GM21447 (cell line): ENCODE measurements at regions not wholly inside any gene's neighbourhood (a gene's known extent, or its start where the extent isn't known, plus 50 kb on each side); places are given as distances from the start of the nearest gene placed in this dataset.
"Not testable (repeated sequence)": the region's sequence is repeated elsewhere in the genome, so short reads cannot be mapped to it uniquely, and the experiment has no call there.

Source experiments
- ATAC-seq: cut with Tn5 transposase; IDR thresholded peaks from one replicate; pipeline ENCODE4 v1.9.1; 2021; ENCODE audit not compliant: unreplicated experiment

DNA sequence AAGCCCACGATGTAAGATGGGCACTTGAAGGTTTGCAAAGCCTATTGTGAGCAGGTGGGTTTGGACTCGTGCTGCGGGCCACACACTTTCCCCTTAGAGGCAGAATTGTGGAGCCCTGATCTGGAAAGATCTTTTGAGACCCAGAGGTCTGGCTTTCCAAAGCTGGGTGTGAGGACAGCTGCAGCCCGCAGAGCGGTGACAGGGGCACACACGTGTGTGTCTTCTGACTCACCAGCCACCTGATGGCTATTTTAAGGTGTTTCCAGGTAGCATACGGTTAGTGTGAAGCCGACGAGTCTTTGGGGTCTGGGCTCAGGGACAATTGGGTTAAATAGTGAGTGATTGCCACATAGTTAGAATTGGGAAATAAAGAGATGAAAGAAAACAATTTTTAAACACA lies 108.9 kb upstream of the GSE1 start:
- ATAC-seq = no peak

DNA sequence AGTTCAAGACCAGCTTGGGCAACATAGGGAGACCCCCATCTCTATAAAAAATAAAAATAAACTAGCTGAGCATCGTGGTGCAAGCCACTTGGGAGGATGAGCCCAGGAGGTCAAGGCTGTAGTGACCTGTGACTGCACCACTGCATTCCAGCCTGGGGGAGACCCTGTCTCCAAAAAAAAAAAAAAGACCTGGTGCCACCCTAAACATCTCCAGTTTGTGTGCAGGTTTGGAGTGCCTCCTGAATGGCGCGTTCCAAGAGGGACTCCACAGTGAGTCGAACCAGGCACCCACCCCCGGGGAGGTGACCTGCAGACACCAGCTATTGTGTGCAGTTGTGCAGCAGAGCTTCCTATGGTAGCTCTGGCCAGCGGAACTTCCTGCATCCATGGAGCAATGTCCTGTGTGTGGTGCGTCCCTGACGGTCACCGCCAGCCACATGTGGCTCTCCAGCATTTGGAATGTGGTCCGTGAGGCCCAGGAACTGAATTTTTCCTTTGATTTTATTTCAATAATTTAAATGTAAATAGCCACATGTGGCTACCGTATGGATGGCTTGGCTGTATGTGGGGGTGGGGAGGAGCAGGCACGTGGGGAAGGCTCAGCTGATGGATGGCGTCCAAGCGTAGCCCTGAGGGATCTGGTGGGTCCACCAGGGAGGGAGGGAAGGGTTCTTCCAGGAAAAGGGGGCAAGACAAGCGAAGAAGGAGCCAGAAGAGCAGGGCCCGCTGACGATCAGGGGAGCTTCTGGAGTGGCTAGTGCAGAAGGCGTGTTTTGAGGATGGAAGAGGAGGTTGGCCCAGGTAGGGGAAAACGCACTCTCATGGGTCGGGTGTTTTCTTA lies 107.1 kb upstream of the GSE1 start:
- no peak for ATAC-seq

DNA sequence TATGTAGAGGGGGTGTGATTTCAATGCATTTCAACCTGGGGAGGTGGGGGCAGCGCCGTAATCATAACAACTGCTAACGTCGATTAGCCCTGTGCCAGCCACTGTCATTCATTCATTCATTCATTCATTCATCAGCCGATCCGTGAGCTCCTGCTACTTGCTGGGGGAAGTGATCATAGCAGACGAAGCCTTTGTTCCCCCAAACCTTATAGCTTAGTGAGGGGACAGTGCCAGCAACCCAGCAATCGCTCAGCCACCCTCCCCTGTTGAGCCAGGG lies 106.5 kb upstream of the GSE1 start:
- no peak for ATAC-seq

DNA sequence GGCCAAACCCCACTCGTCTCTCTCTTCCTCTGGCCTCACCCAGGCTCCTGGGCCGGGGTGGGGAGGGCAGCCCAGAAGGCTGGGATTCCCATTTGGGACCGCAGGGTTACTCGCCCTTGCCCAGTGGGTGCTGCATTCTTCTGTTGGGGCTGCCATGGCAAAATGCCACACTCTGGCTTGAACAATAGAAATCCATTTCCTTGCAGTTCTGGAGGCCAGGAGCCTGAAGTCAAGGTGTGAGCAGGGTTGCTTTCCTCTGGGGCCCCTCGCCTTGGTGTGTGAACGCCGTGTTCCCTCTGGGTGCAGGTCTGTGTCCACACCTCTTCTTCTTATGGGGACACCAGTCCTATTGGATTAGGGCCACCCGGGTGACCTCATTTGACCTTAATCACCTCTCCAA lies 105.8 kb upstream of the GSE1 start:
- no peak for ATAC-seq

DNA sequence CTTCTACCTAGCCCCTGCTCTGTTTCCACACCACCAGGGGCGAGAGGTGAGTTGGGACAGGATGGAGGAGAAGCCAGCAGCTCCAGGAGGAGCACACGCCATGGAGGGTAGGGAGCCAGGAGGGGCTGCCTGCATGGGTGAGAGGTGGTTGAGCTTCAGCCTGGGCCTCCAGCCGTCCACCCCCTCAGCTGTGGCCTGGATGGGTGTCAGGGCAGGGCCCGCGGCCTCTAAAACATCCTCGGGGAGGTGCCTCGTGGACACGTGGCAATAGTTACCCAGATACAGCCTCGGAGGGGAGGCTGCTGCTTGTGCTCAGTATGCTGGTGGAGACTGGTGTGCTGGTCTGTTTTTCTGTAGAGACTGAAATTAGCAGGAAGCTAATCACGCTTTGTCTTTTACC lies 104.7 kb upstream of the GSE1 start:
- ATAC-seq = no peak

DNA sequence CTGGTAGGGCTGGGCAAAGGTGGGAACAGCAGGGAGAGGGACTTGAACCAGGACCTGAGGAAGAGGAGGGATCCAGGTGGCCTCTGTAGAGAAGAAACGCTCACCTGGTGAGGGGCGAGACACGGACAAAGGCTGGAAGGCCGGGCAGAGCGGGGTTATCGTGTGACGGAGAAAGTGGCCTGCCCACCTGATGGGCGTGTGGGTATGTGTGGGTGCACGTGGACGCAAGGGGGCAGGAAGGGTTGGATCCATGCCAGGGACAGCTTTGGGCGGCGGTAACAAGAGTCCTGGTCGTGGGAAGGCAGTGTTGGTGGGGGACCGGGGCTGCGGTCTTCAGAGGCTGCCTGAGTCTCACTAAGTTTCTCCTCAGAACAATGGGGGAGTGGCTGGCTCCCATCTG lies 104.1 kb upstream of the GSE1 start:
- ATAC-seq = no peak

DNA sequence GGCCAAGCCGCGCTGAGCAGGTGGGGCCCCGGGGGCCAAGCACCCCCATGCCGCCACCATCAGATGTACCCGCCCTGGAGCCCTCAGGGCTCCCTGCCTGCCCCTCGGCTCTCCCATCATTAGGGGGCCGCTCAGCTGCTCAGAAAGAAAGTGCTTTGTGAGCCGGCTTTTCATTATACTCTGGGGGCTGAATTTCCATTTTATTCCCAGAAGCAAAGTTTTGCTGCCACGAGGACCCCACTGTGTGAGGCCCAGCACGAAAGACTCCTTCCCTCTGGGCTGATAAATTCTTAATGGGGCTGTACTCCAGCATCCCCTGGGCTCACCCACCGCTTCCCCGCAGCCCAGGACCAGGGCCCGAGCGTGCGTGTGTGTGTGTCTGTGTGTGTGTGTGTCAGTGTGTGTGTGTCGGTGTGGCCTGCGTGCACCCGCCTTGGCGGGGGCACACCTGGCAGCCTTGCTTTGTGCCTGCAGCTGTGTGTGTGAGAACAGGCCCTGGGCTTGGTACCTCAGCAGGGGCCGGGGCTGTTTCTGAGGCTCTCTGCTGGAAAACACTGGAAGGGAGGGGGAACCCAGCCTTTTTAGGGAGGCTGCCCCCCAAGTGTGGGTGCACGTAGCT lies 103.0 kb upstream of the GSE1 start:
- no peak for ATAC-seq

DNA sequence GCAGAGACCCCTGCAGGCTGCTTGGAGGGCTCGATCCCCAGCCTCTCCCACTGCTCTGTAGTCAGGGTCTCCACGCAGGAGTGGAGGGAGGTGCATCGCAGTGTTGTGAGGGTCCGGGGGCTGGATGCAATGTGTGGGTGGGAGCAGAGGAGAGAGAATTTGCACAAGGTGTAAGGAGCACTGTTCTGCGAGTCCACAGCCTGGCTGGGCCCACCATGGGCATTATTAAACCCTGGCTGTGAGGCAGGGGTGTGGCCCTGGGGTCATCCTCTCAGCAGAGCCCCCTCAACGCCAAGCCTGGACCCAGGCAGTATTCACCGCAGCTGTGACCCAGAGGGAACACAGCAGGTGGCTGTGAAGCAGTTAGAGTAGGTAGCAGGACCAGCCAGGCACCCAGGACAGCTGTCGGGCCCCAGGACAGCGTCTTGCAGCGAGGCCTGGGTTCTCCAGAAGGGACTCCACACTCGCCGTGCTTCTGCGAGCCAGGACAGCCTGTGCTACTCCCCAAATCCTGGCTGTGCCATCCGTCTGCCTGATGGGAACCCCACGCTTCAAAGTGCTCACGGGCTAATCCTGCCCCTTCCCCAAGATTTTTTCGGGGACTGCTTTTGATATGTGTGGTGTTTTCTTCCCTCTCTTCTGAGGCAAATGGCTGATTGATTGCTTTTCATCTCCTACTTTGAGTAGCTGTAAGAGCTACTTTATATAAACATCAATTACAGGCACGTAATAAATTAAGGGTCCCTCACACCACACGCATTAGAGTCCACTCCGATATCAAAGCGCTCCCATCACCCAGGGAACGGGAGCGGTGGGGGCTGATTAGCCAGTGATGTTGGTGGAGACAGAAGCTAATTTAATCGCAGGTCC lies 100.9 kb upstream of the GSE1 start:
- ATAC-seq = no peak

DNA sequence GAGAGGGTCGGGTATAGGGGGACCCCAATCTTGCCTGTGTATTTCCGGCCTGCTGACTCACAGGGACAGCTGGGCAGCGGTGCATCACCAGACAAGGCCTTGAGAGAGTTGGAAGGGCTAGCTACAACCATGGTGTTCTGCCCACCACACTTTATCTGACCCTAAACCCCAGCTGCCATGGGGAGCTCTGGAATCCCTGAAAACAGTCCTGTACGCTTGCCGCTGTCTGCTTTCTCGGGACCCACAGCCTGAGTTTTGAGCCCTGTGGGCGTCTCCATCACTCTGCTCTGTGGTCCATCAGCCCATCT lies 100.4 kb upstream of the GSE1 start:
- ATAC-seq = no peak

DNA sequence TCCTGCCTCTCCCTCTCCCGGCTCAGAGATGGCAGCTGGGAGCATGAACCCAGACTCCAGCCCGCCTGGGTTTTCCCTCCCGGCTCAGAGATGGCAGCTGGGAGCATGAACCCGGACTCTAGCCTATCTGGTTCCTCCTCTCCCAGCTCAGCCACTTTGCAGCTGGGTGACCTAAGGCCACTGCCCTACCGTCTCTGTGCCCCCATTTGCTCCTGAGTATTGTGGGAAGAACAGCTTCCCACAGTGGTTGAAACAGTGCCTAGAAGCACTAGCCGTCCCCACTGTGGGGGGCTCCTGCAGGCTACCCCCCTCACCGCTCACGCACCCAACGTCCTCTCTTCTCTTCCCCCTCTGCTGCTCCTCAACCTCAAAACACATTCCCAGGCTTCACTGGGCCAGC lies 99.9 kb upstream of the GSE1 start:
- ATAC-seq = no peak

DNA sequence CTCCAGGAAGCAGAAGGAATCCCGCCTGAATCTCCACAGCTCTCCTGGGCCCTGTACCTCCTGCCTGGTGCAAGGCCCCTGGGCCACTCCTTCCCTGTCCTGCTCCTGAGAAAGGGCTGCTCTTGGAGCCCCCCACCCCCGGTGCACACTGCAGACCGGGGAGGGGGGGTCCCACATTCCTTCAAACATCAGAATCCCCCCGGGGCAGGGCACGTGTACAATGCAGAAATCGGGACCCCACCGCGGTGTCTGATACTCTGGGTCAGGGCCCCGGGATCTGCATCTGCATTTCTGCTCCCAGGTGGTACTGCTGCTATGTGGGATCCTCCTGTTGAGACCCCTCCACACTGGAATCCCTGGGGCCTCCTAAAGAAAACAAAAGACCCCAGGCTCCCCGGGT lies 99.5 kb upstream of the GSE1 start:
- ATAC-seq = no peak

DNA sequence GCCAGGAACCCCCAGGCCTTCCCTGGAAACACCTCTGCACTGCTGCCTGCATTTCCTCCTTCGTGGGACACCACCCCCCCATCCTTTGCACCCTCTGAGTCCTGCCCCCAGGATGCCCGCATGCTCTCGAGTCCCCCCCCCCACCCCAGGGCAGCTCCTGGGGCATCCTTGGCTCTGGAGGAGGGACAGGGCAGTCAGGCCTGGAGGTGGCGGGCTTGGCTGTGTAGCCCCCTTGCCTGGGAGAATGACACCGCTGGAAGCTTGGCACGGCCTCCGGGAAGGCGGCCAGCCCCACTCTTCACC lies 98.9 kb upstream of the GSE1 start:
- no peak for ATAC-seq

DNA sequence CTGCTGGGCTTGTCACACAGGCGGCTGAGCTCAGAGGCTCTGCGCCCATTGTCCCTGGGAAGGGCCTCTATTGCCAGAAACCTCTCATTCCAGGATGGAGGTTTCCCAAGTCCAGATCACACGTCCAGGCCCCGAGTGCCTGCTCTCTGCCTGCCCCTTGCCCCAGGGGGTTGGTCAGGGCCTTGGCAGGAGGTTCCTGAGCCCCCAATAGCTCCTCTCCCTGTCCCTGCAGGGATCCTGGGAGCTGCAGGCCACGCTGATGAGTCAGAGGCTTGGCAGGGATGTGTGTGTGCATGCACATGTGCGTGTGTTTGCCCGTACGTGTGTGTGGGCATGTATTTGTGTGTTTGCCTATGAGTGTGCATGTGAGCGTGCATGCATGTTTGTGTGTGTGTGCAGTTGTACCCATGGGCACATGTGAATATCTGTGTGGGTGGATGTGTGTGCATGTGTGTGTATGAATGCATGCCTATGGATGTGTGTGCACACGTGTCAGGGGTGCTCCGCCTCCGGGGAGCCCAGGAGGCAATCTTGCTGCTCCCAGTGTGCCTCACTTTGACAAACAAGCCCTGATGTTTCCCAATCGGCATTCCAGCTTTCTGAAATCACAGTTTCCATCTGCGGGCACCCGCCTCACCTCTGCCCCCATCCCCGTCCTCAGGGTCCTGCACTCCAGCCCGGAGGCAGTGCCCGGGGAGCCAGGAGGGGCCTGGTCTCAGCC lies 98.4 kb upstream of the GSE1 start:
- no peak for ATAC-seq

DNA sequence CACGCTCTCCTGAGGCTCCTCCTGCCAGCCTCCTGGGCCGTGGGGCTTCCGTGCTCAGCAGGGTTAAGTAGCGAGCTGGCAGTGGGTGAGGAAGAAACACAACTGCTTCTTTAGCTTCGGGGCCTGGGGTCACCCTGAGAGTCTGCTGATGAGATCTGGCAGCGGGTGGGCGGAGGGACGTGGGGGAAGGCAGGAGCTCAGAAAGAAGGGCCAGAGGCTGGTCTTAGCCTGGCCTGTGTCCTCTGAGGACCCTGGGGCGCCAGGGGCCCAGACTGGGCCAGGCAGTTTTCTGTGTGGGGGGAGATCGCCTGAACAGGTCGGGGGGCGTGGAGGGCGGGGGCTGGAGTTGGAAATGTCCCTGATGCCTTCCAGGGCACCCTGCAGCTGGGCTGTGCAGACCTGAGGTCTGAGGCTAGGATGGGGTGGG lies 97.8 kb upstream of the GSE1 start:
- no peak for ATAC-seq

DNA sequence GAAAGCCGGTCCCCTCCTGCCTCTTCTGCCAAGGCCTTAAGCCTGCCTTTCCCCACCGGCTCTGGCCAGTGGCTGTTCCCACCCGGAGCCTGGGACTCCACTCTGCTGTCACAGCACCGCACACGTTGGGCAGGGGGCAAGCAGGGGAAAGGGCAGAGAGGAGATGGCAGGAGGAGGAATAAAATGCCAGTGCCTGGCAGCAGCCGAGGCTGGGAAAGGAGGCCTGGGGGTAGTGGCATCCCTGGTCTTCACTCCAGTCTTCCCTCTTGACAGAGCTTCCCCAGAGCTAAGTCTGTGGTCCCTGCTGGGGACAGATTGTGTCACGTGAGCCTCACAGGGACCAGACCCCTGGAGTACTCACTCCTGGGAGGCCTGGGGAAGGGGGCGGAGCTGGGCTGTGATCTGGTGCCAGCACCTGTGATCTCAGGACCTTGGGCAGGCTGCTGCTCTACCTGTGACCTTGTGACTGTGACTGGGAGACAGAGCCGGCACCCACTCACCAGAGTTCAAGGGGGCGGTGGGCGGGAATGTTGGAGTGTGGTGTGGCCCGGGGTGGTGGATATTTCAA lies 97.2 kb upstream of the GSE1 start:
- ATAC-seq = no peak

DNA sequence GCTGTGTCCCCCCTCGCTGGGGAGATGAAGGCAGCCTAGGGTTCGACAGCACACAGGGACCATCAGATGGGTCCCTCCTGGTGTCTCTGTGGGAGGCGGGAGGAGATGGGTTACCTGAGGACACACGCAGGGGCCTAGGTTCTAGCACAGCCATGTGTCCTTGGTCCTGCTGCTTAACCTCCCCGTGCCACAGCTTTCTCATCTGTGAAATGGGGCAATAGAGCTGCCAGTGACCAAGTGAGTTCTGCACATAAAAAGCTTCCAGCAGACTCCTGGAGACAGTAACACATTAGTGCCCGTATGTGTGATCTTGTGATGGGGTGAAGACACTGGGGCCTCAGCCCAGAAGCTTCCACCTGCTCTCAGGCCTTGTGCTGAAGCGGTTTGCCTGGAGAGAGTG lies 96.0 kb upstream of the GSE1 start:
- no peak for ATAC-seq

DNA sequence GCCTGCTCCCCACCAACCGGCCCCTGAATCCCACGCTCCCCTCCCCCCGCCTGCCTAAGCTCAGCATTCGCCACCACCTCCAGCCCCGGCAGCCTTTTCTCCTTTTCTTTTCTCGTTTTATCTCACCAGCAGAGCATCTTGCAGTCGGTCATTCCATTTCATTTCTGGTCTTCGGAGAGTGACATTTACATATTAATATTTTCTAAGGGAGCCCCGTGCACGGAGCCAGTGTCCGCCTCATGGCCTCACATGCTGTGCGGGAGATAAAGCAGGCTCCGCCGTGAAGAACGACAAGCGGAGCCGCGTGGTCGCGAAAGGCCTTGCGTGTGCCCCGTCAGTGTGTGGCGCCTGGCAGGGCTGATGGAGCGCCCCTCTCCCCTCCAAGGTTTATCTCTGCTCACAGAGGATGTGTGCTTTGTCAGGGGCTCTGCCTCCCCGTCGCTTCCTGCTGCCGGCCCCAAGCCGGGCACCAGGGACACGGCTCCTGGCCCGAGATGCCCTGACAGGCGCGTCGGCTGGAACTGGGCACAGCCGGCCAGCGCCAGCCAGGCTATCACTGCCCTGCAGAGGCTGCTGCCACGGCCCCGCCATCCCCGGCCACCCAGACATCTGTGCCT lies 95.5 kb upstream of the GSE1 start:
- no peak for ATAC-seq

DNA sequence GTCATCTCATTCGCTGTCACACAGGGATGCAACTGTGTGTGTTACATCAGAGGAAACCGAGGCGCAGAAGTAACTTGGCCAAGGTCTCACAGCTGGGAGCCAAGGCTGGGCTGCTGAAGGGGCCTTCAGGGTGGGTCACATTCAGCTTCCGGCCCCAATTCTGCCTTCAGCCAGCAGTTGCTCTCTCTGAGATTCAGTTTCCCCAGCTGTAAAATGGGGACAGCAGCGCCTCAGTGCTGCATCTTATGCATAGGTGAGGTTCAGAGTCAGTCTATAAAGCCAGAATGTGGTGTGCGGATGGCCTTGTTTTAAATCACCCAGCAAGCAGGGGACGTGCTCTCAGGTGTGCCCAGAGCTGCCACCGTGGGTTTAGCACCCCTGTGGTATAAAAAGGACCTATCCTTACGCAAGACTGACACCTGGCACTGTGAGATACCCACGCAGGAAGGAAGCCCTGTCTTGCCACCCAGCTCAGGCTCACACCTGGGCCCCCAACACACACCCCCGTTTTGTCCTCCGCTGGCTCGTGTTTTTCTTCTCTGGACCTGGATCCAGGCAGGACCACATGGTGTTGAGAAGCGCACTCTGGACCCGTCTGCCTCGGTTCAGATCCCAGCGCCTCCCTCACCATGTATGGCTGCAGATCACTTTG lies 94.6 kb upstream of the GSE1 start:
- no peak for ATAC-seq

DNA sequence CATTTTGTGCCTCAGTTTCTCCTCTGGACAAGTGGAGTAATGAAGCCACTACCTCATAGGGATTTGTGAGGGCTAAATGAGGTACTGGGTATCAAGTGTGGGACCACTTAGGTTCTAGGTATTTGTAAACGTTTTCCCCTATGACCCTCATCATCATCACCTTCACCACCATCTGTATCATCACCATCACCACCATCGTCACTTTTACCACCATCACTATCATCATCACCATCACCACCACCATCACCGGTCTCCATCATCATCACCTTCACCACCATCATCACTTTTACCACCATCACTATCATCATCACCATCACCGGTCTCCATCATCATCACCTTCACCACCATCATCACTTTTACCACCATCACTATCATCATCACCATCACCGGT lies 94.1 kb upstream of the GSE1 start:
- not testable (repeated sequence) for ATAC-seq

DNA sequence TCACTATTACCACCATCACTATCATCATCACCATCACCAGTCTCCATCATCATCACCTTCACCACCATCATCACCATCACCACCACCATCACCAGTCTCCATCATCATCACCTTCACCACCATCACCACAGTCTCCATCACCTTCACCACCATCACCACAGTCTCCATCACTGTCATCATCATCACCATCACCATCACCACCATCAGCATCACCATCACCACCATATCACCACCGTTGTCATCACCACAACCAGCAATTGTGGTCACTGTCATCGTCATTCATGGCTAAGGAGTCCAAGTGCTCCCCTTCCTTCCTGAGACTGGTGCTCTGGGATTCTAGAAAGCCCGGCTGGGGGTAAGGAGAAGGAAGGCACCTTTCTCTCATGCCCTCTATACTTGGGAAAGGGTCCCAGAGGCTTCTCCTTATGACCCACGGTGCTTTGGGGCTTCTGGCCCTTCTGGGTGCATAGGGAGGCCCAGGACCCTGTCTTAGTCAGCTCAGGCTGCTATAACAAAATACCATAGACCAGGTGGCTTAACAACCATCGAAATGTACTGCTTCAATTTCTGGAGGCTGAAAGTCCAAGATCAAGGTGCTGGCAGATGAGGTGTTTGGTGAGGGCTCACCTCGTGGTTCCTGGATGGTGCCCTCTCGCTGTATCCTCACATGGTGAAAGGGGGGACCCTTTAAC lies 93.4 kb upstream of the GSE1 start:
- ATAC-seq = no peak
